Endothelial cell of hepatic sinusoid (primary cell): ENCODE measurements at regions not wholly inside any gene's neighbourhood (a gene's known extent, or its start where the extent isn't known, plus 50 kb on each side); places are given as distances from the start of the nearest gene placed in this dataset.

ENCODE experiments used
- in situ Hi-C: cut with HindIII; loops from 2 replicates; pipeline ENCODE4 v1.10.0; 2017; ENCODE audit warnings: low sequenced_read_pairs

DNA sequence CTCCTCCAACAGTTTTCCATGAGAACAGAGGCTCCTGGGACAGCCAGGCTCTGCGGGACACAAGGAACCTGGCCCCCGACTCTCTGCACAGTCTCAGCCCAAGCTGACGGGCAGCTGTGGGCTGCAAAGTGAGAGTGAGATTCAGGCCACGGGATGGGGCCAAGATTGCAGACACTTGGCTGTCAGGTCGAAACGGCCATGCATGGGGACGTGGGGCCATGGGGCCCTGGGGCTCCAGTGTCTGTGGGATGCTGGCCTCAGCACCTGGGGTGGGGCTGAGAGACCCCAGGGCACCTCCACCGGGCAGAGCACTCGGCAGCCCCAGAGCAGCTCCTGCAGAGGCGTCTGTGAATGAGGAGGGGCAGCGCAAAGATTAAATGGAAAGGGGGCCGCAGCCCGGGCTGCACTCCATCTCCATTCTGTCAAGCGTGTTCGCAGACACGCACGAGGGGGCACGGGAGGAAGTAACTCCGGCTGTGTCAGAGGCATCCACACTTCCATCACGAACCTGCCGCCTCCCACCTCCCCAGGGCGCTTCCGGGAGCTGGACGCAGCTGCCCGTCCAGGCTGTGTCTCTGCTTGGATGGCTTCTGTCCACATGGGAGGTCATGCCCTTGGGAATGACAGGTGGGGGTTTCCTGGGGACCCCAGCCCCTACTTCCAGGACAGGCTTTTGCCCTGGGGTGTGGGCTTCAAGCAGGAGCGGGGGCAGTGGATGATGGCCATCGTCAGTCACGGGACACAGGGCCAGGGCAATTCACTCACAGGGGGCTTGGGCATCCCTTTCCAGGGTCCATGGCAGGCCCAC lies 82.8 kb upstream of the NKX1-1 start:
- in situ Hi-C loops = no loop called here

DNA sequence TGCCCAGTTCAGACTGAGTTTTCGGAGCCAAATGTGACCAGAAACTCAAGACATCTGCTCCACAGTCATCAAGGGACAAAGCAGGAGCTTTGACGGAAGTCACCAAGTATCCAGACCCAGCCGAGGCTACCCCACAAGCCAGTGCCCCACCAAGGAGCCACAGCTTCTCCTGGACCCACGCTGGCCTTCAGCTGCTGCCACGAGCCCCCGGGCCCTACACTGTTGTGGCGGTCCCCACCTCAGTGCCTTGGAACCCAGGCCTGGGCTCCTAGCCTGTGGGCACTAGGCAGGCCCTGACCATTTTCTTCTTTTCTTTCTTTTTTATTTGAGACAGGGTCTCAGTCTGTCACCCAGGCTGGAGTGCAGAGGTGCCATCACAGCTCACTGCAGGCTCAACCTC lies 82.1 kb upstream of the NKX1-1 start:
- in situ Hi-C loops = no loop called here

DNA sequence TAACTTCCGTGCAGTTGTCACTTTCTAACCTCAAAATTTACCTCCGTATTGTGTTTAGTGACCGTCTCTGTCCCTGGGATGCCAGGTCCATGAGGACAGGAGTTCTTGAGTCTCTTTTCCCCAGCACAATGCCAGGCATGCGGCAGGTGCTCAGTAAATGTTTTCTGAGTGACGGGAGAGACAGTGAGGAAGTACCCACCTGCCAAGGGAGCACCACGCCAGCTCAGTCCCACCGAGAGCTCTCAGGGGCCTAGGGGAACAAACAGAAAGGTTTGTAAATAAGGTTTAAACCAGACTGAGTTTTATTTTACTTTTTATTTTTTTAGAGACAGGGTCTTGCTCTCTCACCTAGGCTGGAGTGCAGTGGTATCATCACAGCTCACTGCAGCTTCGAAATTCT lies 81.5 kb upstream of the NKX1-1 start:
- in situ Hi-C loops = no loop called here

DNA sequence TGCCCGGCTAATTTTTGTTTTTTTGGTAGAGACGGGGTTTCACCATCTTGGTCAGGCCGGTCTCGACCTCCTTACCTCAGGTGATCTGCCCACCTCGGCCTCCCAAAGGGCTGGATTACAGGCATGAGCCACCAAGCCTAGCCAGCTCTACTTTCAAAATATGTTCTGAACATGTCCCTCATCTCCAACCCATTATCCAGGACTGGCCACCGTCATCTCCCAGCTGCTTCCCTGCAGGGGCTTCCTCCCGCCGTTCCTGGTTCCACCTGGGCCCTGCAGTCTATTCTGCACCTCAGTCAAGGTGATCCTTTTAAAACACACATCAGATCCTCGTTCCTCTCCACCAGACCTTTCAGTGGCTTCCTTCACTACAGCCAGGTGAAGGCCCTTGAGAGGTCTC lies 80.9 kb upstream of the NKX1-1 start:
- in situ Hi-C loops = no loop called here

DNA sequence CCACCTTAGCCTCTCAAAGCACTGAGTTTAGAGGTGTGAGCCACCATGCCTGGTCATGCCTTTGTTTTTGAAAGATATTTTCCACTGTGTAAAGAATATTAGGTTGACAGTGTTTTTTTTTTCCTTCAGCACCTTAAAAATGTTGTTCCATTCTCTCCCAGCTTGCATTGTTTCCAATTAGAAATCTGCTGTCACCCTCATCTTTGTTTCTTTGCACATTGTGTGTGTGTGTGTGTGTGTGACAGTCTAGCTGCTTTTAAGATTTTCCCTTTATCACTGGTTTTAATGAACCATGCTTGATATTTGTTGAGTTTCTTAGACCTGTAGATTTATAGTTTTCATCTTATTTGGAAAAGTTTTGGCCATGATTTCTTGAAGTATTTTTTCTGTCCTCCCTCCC lies 79.0 kb upstream of the NKX1-1 start:
- in situ Hi-C loops = no loop called here

DNA sequence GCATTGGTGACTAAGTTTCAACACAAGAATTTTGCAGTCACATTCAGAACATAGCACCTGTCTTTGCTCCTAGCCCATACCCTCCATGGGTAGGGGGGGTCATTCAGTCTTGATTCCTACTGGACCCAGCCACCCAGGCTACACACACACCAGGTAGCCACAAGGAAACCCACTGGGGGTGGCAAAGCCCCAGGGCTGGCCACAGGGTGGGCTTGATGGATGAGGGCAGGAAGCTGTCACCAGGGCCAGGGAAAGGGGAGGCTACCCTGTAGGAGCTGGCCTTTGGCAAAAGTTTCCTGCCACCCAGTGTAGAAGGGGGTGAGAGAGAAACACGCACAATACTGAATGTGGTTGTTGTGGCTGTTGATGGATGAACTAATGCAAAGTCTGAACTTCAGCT lies 74.5 kb upstream of the NKX1-1 start:
- in situ Hi-C loops = no loop called here

DNA sequence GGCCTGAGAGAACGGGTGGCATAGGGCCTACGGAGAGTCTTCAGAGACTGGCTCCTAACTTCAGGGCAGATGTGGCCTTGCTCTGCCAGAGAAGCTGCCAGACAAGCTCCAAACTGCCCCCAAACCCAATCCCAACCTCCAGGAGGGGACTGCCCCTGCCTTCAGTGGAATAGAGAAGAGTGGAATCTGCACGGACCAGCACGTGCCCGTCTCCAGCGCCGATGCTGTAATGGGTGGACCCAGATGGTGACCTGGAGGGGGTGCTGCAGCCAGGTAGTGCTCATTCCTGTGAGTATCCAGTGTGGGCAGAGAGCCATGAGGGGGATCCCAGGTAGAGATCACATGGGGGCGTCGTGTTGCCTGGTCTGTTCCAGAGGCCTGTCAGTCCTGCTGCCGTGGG lies 73.2 kb upstream of the NKX1-1 start:
- in situ Hi-C loops = no loop called here

DNA sequence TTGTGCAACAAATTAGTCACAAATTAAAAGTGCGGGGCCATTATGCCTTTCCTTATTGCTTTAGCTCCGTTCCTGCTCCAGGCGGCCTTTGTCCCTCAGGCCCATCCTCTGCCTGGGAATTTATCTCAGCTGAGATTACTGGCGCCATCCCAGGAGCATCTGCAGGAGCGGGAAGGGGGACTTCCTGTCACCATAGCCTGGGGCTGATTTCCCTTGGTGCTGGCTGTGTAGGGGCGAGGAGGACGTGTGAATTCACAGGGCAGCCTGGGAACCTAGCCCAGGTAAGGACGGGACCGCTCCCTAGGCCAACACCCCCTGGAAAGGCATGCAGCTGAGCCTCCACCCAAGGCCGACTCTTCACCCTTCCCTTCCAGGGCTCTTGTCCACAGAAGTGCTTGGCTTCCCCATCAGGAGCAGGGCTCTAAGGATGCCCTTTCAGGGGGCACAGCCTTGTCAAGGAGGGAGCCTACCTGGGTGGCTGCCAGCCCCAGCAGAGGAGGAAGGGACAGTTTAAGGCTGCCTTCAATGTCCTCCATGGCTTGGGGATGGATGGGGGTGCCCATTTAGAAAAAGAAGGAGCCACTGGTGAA lies 72.6 kb upstream of the NKX1-1 start:
- in situ Hi-C loops = no loop called here

DNA sequence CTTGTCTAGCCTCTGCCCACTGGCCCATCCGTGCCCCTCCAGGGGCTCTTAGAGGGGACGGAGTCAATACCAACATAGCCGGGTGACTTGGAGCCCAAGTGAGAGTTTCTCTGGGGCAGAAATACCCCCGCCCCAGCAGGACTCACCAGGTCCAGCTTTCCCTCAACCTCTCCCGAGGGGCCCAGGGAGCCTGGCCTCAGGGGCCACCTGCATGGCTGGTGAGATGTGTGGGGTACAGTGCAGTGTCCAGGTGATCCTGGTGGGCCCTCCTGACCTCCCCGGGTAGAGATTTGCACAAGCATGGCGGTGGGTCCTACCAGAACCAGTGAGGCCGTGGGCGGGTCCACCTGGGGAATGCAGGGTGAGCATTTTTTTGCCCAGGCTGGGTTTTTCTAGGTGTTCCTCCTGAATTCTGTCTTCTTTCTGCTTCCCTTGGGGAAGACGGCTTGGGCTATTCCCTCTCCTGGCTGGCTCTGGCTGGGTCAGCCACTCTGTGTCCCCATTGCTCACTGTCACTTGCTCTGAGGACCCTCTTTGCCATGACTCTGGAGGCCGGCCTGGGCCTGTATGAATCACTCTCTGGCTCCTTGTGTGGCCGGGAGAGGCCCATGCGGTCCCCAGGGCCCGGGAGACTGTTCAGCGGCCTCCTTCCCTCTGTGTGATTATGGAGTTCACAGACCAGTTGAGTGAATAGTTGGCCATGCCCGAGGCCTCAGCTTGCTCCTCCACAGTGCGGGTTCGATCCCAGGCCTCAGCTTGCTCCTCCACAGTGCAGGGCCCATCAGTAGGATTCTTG lies 71.0 kb upstream of the NKX1-1 start:
- in situ Hi-C loops = no loop called here

DNA sequence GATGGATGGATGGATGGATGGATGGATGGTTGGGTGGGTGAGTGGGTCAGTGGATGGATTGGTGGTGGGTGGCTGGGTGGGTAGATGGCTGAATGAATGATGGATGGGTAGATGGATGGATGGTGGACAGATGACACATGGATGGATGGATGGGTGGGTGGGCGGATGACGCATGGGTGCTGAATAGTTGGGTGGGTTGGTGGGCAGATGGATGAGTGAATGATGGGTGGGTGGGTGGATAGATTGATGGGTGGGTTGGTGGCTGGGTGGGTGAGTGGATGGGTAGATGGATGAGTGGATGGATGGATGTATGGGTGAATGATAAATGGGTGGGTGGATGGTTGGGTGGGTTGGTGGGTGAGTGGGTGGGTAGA lies 69.9 kb upstream of the NKX1-1 start:
- in situ Hi-C loops = no loop called here

DNA sequence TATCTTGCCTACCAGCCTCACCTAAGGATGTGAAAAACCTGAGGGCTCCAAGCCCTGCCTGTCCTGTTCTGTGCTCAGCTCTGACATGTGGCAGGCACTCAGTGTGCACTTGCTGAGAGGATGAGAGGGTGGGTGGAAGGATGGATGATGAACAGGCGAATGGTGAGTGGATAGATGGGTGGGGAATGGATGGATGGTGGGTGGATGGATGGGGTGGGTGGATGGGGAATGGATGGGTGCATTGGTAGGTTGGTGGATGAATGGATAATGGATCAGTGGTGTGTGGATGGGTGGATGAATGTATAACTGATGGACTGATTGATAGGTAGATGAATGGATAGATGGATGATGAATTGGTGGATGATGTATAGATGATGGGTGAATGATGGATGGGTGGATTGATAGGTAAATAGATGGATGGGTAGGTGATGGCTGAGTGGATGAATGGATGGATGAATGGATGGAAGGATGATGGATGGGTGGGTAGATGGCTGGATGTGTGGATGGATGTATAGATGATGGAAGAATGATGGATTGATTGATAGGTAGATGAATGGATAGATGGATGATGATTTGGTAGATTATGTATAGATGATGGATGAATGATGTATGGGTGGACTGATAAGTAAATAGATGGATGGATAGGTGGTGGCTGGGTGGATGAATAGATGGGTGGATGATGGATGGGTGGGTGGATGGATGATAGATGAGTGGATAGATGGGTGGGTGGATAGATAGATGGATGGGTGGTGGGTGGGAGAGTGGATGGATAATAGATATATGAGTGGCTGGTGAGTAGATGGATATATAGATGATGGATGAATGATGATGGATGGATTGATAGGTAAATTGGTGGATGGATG lies 69.3 kb upstream of the NKX1-1 start:
- in situ Hi-C loops = no loop called here

DNA sequence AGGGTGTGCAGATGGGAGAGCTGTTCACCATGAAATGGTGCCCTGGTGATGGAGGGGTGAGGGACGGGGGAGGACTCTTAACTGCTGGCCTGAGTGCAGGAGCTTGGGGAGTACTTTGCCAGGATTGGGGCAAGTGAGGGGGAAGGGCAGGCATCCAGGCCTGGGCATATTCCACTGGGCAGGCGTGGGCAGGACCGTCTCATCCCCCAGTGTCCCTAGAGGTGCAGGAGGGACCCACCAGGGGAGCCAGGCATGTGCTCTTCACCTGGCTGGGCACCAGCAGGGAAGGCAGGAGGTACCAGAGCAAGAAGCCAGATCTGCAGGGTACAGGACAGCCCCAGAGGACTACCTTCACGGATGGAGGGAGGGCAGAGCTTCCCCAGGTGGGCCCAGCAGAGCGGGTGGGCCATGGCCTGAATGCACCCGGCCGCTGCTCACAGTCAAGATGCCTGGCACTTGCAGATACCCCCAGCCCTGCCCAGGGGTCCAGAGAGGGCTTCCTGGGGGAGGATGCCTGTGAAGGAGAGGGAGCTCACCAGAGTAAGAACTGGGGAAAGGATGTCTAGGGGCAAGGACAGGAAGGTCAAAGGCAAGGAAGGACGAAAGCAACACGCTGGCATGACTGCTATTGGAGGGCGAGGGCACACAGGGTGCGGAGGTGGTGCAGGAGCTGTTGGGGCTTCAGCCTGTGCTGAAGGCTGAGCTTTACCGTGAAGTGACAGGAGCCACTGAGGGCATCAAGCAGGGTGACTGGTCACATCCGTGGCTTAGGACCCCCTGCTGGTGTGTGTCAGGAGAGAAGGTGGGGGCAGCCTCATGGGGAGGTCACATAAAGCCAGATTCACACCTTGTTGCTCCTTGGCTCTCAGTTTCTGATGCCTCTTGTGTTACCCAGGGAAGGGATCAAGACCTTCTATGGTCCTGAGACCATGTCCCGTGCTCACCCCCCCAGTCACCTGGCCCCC lies 68.2 kb upstream of the NKX1-1 start:
- in situ Hi-C loops = no loop called here

DNA sequence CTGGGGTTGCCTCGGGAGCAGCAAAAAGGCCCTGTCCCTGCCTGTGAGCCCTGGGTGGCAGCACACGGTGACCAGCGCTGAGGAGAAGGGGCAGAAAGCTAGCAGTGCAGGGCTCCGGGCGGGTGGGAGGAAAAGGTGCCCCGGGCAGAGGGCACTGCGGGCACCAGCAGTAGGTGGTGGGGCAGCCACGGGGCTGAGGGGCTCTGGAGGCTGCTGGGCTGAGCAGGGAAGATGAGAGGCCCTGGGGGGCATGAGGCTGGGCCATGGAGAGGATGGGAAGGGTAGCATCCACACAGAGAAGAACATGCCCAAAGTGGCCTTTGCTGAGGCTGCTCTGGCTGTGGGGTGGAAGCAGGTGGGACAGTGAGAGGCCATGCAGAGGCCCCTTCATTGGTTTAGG lies 67.5 kb upstream of the NKX1-1 start:
- in situ Hi-C loops = no loop called here

DNA sequence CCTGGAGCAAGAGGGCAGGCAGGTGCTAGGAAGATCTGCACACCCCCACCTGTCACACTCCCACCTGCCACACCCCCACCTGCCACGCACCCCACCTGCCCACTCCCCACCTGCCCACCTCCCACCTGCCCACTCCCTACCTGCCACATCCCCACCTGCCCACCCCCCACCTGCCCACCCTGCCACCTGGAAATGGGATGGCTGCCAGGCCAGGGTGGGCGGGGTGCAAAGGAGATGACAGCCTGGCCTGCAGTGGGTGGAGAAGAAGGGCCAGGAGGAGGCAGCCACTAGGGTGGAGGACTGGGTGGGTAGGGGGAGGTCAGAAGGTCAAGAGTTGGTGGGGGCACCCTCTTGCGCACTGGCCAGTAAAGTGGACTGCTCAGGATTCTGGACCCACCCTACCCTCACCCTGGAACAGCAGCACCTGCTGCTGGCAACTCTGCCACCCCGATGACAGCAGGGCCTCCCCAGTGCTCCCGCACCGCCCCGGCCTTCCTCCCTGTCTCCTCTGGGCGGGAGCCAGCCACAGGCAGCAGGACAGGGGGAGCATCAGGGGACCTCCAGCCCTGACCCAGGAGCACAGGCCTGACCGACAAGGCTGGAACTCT lies 66.8 kb upstream of the NKX1-1 start:
- in situ Hi-C loops = no loop called here

DNA sequence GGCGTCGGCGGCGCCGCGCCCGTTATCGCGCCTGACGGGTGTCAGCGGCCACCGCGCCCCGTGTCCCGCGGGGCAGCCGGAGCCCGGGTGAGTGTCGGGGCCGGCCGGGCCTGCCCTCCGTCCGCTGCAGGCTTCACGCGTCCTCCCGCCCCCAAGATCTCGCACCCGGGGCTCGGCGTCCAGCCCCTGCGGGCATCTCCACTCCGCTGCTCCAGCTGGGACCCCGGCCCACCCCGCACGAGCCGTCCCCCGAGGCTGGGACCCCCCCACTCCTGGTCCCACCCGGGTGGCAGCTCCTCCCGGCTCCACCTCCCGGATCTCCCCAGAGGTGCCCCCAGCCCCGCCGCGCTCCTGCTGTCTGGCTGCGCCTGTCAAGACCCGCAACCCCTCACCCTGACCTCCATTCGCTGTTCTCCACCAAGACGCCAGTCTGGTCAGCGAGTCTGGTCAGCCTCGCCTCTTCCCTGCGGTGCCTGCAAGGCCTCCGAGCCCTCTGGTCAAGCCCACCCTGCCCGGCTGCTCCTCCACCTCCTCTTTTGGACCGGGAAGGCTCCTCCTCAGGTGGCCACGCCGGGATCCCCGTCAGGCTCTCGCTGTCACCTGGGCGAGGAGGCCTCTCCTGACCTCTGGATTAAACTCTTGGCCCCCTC lies 66.0 kb upstream of the NKX1-1 start:
- in situ Hi-C loops = no loop called here

DNA sequence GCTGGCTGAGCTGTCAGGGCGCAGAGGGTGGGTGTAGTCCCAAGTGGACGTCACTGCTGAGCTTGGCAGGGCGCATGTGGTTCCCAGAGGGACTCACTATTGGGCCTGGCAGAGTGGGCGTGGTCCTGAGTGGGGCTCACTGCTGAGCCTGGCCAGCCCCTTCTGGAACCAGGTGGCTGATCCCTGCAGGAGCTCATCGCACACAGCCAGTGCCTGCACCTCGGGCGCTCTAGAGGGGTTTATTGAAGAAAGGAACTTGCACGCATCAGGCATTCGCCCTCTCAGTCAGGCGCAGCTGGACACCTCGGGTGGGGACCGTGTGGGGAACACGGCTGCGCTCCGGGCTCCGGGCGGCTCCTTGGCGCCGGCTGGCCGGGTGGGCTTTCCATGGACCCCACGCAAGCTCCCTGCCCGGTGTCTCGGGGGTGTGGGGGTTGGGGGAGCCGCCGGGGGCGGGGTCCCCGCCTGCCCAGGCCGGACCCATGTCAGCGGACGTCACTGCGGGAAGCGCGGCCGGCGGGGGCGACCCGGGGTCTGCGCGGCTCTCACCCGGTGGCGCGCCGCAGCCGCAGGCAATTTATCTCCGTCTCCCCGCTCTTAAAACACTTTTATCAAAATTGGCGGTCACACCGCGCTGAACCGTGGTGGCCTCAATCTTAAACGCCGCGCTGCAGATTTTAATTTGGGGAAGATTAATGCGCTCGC lies 65.4 kb upstream of the NKX1-1 start:
- in situ Hi-C loops = no loop called here

DNA sequence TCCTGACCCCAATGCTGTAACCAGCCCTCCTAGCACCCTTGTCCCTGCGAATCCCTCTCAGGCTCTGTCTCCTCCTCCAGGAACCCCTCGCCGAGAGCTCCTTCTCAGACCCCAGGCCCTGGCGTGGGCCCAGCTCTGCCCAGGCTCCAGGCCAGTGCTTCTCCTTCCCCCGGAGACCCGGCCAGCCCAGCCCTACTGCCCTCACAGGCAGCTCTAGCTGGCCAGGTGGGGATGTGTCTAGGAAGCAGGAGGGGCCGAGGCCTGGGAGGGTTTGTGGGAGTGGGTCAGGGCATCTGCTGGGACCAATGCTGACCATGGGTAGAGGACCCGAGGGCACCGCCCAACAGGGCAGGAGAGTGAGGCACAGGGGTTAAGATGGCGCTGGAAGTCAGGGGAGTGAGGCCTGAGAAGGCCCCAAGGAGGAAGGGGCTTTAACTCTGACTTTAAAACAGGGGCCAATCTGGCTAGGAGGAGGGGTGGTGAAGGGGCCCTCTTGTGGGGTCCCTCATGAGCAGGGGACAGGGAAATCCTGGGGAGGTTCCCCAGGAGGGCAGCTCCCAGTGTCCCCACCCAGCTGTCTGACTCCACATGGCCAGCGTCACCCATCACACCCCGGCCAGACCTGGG lies 64.7 kb upstream of the NKX1-1 start:
- in situ Hi-C loops = no loop called here

DNA sequence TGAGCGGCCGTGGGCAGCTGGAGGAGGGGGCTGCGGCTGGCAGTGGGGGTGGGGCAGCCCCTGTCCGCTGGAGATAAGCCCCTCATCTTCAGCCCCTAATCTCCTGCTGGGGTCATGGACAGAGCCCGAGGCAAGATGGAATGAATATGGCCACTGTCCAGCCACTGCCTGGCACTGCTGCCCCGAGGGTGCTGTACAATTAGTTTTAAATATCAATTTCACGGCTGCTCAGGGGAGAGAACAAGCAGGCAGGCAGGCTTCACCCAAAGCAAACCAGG lies 64.1 kb upstream of the NKX1-1 start:
- in situ Hi-C loops = no loop called here
